H1 (cell line): ENCODE measurements at regions not wholly inside any gene's neighbourhood (a gene's known extent, or its start where the extent isn't known, plus 50 kb on each side); places are given as distances from the start of the nearest gene placed in this dataset.
"Not testable (repeated sequence)": the region's sequence is repeated elsewhere in the genome, so short reads cannot be mapped to it uniquely, and the experiment has no call there.

Experiments
- CTCF ChIA-PET: fragments of 300-600 bp; sonication (Branson Sonifier 250); formaldehyde crosslinking; loops from one replicate; lab custom pipeline; 2021; ENCODE audit not compliant: partially characterized antibody; lab: Charles Lee
- POLR2A ChIA-PET: fragments of 300-600 bp; sonication (Branson Sonifier 250); formaldehyde crosslinking; loops from one replicate; lab custom pipeline; 2021; ENCODE audit warnings: inconsistent platforms; ENCODE audit not compliant: partially characterized antibody; lab: Charles Lee
- DNase-seq, 2 experiments: peaks; one replicate each; pipeline versions ENCODE4 v3.0.0 to v3.0.0-alpha.2; 2010 to 2022; ENCODE audit warnings: low spot score in 2 of 2, low read depth in 1 of 2, mixed read lengths in 1 of 2
- FAIRE-seq: peaks from 2 replicates; lab custom pipeline; 2011; peaks lifted over from hg19 to GRCh38; lab: Jason Lieb, UNC
- H2AFZ ChIP-seq: 2 replicates; pipeline ENCODE4 v1.8.1; 2012; ENCODE audit warnings: low read length, inconsistent platforms
- H2AK5ac ChIP-seq: 2 replicates; pipeline ENCODE4 v1.6.1; 2013; ENCODE audit warnings: low read depth, low read length
- H2BK120ac ChIP-seq: replicated peaks from 2 replicates; pipeline ENCODE3; 2013; ENCODE audit warnings: low read depth, low read length, inconsistent platforms
- H2BK12ac ChIP-seq: 2 replicates; pipeline ENCODE4 v1.6.1; 2013; ENCODE audit warnings: low read depth, low read length
- H2BK15ac ChIP-seq: 2 replicates; pipeline ENCODE4 v1.6.1; 2013; ENCODE audit warnings: low read length
- H2BK20ac ChIP-seq: 2 replicates; pipeline ENCODE4 v1.6.1; 2013; ENCODE audit warnings: low read length
- H2BK5ac ChIP-seq: 2 replicates; pipeline ENCODE4 v1.6.1; 2013; ENCODE audit warnings: low read depth, low read length
- H3K14ac ChIP-seq: 2 replicates; pipeline ENCODE4 v1.6.1; 2013; ENCODE audit warnings: inconsistent platforms; ENCODE audit not compliant: insufficient read length
- H3K18ac ChIP-seq: 2 replicates; pipeline ENCODE4 v1.6.1; 2013; ENCODE audit warnings: low read length; ENCODE audit errors: extremely low read depth
- H3K23ac ChIP-seq: 2 replicates; pipeline ENCODE4 v1.6.1; 2013; ENCODE audit warnings: inconsistent platforms; ENCODE audit not compliant: insufficient read length
- H3K23me2 ChIP-seq: 2 replicates; pipeline ENCODE4 v1.6.1; 2013; ENCODE audit warnings: low read depth, low read length
- H3K27ac ChIP-seq: 2 replicates; pipeline ENCODE4 v1.6.1; 2011; ENCODE audit warnings: low read depth, low read length, inconsistent platforms
- H3K27me3 ChIP-seq, 4 experiments: replicated peaks in 1 of 4; 1 replicate in 1 of 4; 2 replicates in 3 of 4; pipeline versions ENCODE4 v1.6.1 to v1.8.1; 2011 to 2013; ENCODE audit warnings: low read length in 3 of 4, mild to moderate bottlenecking in 3 of 4, inconsistent platforms in 2 of 4, mixed read lengths in 2 of 4, moderate library complexity in 1 of 4; ENCODE audit not compliant: control insufficient read depth in 3 of 4, insufficient read depth in 3 of 4; ENCODE audit errors: extremely low read depth in 1 of 4
- H3K36me3 ChIP-seq, 4 experiments: 2 replicates each; pipeline versions ENCODE4 v1.6.1 to v1.8.1; 2011 to 2013; ENCODE audit warnings: mild to moderate bottlenecking in 4 of 4, low read length in 3 of 4, moderate library complexity in 2 of 4, control low read depth in 1 of 4, inconsistent platforms in 1 of 4; ENCODE audit not compliant: insufficient read depth in 4 of 4, control insufficient read depth in 2 of 4
- H3K4ac ChIP-seq: replicated peaks from 2 replicates; pipeline ENCODE3; 2013; ENCODE audit warnings: low read length, low read depth, mixed read lengths, inconsistent platforms; ENCODE audit not compliant: insufficient read length
- H3K4me1 ChIP-seq, 4 experiments: replicated peaks in 1 of 4; 1 replicate in 1 of 4; 2 replicates in 3 of 4; pipeline versions ENCODE4 v1.6.1 to v1.8.1; 2011 to 2013; ENCODE audit warnings: low read length in 3 of 4, inconsistent platforms in 2 of 4, mixed read lengths in 1 of 4; ENCODE audit not compliant: insufficient read depth in 4 of 4, control insufficient read depth in 3 of 4
- H3K4me2 ChIP-seq, 2 experiments: 2 replicates each; pipeline versions ENCODE4 v1.6.1 to v1.8.1; 2011 to 2013; ENCODE audit warnings: low read depth in 2 of 2, low read length in 2 of 2, control low read depth in 1 of 2, inconsistent platforms in 1 of 2, mild to moderate bottlenecking in 1 of 2; ENCODE audit not compliant: insufficient read depth in 1 of 2
- H3K4me3 ChIP-seq, 4 experiments: fragments of 200-600, 300-600 bp in 1 of 4; sonication (generic), shearing (Covaris generic), sonication (Bioruptor Twin) in 1 of 4; 2 replicates each; pipeline versions ENCODE4 v1.5.1 to v1.8.1; 2011 to 2016; ENCODE audit warnings: low read length in 4 of 4, low read depth in 3 of 4, control low read depth in 2 of 4, inconsistent platforms in 2 of 4, mild to moderate bottlenecking in 2 of 4, mixed read lengths in 1 of 4, moderate library complexity in 1 of 4; ENCODE audit not compliant: insufficient read depth in 2 of 4; ENCODE audit errors: extremely low read depth in 1 of 4
- H3K56ac ChIP-seq: replicated peaks from 2 replicates; pipeline ENCODE3; 2013; ENCODE audit warnings: low read depth, mild to moderate bottlenecking, mixed read lengths, low read length, inconsistent platforms; ENCODE audit not compliant: insufficient read length
- H3K79me1 ChIP-seq: 2 replicates; pipeline ENCODE4 v1.6.1; 2013; ENCODE audit warnings: low read depth, low read length, control low read depth
- H3K79me2 ChIP-seq, 2 experiments: 2 replicates each; pipeline versions ENCODE4 v1.6.1 to v1.8.1; 2012 to 2013; ENCODE audit warnings: low read length in 2 of 2, mild to moderate bottlenecking in 2 of 2, inconsistent platforms in 1 of 2; ENCODE audit not compliant: insufficient read depth in 2 of 2, control insufficient read depth in 1 of 2
- H3K9ac ChIP-seq, 4 experiments: replicated peaks in 1 of 4; 1 replicate in 1 of 4; 2 replicates in 3 of 4; pipeline versions ENCODE4 v1.6.1 to v1.8.1; 2011 to 2013; ENCODE audit warnings: low read depth in 3 of 4, low read length in 3 of 4, control low read depth in 2 of 4, mild to moderate bottlenecking in 2 of 4, moderate library complexity in 2 of 4, inconsistent platforms in 1 of 4; ENCODE audit errors: extremely low read depth in 1 of 4
- H3K9me3 ChIP-seq, 2 experiments: 2 replicates each; pipeline versions ENCODE4 v1.6.1 to v1.8.1; 2012 to 2013; ENCODE audit warnings: mild to moderate bottlenecking in 2 of 2, moderate library complexity in 2 of 2, control low read depth in 1 of 2, inconsistent platforms in 1 of 2, low read depth in 1 of 2, low read length in 1 of 2, mixed read lengths in 1 of 2; ENCODE audit not compliant: insufficient read depth in 2 of 2
- H4K20me1 ChIP-seq, 2 experiments: replicated peaks in 1 of 2; 2 replicates each; pipeline versions ENCODE3 to v1.8.1; 2011 to 2013; ENCODE audit warnings: inconsistent platforms in 2 of 2, low read length in 2 of 2, mild to moderate bottlenecking in 1 of 2; ENCODE audit not compliant: insufficient read depth in 2 of 2, control insufficient read depth in 1 of 2
- H4K5ac ChIP-seq: 2 replicates; pipeline ENCODE4 v1.6.1; 2013; ENCODE audit warnings: low read length, low read depth, mixed read lengths, inconsistent platforms; ENCODE audit not compliant: insufficient read length
- H4K8ac ChIP-seq: 2 replicates; pipeline ENCODE4 v1.8.0; 2013; ENCODE audit warnings: mild to moderate bottlenecking, moderate library complexity, low read length, inconsistent platforms; ENCODE audit not compliant: insufficient read depth; ENCODE audit errors: extremely low read depth
- H4K91ac ChIP-seq: replicated peaks from 2 replicates; pipeline ENCODE3; 2013; ENCODE audit warnings: low read length, mixed read lengths, inconsistent platforms; ENCODE audit not compliant: insufficient read length
- WGBS, 2 experiments: shearing (Covaris generic) in 1 of 2; methylation state at CpG; one replicate each; pipeline versions ENCODE4 v1.1.6 to v1.1.7; 2013 to 2015; ENCODE audit warnings: low lambda C conversion rate in 2 of 2, mixed read lengths in 2 of 2, inconsistent platforms in 1 of 2, low coverage in 1 of 2, missing lambda C conversion rate in 1 of 2; ENCODE audit not compliant: insufficient replicate concordance in 2 of 2, insufficient coverage in 1 of 2, insufficient read length in 1 of 2; ENCODE audit errors: extremely low coverage in 1 of 2, missing lambda C conversion rate in 1 of 2; 5-methylcytosine and 5-hydroxymethylcytosine counted together

DNA sequence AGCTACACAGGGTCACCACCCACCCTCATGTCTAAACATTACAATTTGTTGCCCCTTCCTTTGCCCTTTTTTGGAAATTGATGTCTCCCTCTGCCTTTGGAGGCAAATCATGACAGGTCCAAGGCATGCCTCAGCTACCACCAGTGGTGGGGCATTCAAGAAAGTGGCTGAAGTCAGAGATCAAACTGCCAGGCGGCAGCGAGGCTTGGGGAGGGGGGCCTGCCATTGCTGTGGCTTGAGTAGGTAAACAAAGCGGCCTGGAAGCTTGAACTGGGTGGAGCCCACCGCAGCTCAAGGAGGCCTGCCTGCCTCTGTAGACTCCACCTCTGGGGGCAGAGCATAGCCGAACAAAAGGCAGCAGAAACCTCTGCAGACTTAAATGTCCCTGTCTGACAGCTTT is 152.0 kb upstream of the ATP2B2 start:
- H2AK5ac ChIP-seq = not testable (repeated sequence)

More for the DNA sequence above, 152.0 kb upstream of the ATP2B2 start:
- WGBS, 2 experiments = 81% methylated on average over 5 of the region's 5 CpGs; no CpG with 5 or more reads in 1 of the 2 experiments
- FAIRE-seq, H4K5ac ChIP-seq, H2BK5ac ChIP-seq, H3K27ac ChIP-seq, H3K79me2 ChIP-seq, H3K9me3 ChIP-seq, H3K4me2 ChIP-seq, H2BK12ac ChIP-seq, H4K20me1 ChIP-seq, H2BK15ac ChIP-seq, H4K8ac ChIP-seq, H3K14ac ChIP-seq, DNase-seq, H2BK20ac ChIP-seq, H3K18ac ChIP-seq, H3K4ac ChIP-seq, H3K56ac ChIP-seq, H3K4me3 ChIP-seq, H2AFZ ChIP-seq, H3K36me3 ChIP-seq, H2BK120ac ChIP-seq, POLR2A ChIA-PET, H3K9ac ChIP-seq, H4K91ac ChIP-seq, H3K4me1 ChIP-seq, H3K27me3 ChIP-seq, H3K23me2 ChIP-seq, H3K23ac ChIP-seq, H3K79me1 ChIP-seq: not testable (repeated sequence)
- CTCF ChIA-PET = interaction anchor here (1.0 kb wide), 1 partner anchor 166 kb away, joined by 5 read pairs; no protein-coding TSS in a partner anchor
